GM12864 (cell line): ENCODE measurements at regions not wholly inside any gene's neighbourhood (a gene's known extent, or its start where the extent isn't known, plus 50 kb on each side); places are given as distances from the start of the nearest gene placed in this dataset.

ENCODE experiments used
- DNase-seq: peaks from one replicate; pipeline ENCODE4 v3.0.0-alpha.2; 2011; ENCODE audit warnings: low read depth
- H3K4me3 ChIP-seq: 2 replicates; pipeline ENCODE4 v1.5.1; 2011; ENCODE audit warnings: mild to moderate bottlenecking, low read depth, low read length, control low read depth
- TF ChIP-seq, protein P1 (sequence below): IDR thresholded peaks from 2 replicates; pipeline ENCODE4 v1.5.1; 2011; ENCODE audit warnings: low read depth, mild to moderate bottlenecking, moderate library complexity, low read length, control low read depth, inconsistent platforms; ENCODE audit errors: missing control alignments

DNA sequence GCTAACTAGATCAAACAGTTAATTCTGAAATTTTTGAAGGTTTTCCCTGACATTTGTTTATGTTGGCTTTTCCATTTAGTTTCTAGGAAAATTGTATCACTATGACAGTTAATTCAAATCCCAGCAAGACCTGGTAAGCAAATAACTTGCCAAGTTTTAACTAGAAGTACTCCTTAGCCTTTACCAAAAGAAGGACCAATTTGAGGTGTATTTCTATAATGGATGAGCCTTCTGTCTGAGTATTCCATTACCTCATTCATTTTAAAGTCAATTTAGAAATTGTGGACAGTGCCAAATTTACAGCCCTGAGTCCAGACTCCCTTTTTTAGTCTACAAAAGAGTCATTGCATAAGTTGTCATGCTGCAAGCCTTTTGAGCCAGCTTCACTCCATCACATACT lies 687.6 kb downstream of the CETN3 start:
- no peak overlapping the region for H3K4me3 ChIP-seq
- TF ChIP-seq, protein P1, sequence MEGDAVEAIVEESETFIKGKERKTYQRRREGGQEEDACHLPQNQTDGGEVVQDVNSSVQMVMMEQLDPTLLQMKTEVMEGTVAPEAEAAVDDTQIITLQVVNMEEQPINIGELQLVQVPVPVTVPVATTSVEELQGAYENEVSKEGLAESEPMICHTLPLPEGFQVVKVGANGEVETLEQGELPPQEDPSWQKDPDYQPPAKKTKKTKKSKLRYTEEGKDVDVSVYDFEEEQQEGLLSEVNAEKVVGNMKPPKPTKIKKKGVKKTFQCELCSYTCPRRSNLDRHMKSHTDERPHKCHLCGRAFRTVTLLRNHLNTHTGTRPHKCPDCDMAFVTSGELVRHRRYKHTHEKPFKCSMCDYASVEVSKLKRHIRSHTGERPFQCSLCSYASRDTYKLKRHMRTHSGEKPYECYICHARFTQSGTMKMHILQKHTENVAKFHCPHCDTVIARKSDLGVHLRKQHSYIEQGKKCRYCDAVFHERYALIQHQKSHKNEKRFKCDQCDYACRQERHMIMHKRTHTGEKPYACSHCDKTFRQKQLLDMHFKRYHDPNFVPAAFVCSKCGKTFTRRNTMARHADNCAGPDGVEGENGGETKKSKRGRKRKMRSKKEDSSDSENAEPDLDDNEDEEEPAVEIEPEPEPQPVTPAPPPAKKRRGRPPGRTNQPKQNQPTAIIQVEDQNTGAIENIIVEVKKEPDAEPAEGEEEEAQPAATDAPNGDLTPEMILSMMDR: no peak
- no peak for DNase-seq

GRCh38 chr5:89721353-89721752 lies 688.2 kb downstream of the CETN3 start:
- TF ChIP-seq, protein P1: no peak
- DNase-seq: no peak
- no peak overlapping the region for H3K4me3 ChIP-seq

GRCh38 chr5:89712134-89712700 lies 697.3 kb downstream of the CETN3 start:
- DNase-seq: no peak
- no peak overlapping the region for H3K4me3 ChIP-seq
- TF ChIP-seq, protein P1: no peak

- DNase-seq: no peak
- TF ChIP-seq, protein P1: no peak
- H3K4me3 ChIP-seq: no peak overlapping the region
These were observed 698.0 kb downstream of the CETN3 start for GRCh38 chr5:89711526-89711925.

DNA sequence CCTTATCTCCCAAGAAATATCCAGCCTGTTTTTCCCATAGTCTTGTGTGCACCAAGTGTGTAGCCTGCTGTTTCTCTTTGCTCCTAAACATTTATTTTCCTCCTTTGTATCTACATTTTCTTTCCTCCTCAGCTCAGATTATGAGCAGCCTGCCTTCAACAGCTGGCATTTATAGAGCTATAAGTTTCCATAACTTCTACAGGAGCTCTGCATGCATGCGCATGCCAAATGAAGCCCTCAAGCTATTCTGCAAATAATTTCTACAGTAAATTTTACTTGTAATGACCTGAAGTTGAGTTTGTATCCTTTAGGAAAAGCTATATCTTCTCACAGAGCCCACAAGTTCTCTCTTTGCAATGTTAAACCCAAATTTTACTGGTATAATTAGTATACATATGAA lies 699.5 kb downstream of the CETN3 start:
- no peak overlapping the region for H3K4me3 ChIP-seq
- TF ChIP-seq, protein P1: no peak
- no peak for DNase-seq

DNA sequence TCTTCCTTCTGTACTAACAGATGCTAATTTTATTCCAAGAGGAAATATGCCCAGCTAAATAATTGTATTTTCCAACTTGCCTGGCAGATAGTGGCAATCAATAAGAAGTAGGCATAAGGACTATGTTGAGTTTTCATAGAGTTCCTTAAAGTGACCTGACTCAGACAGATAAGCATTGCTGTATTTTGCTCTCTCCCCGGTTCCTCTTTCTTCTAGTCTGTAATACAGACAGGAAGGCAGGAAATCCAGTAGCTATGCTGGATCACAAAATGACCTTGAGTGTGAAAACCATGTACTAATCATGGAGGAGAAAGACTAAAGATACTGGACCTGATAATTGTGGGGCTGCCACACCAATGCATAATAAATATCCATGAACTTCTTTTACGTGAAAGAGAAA lies 701.7 kb downstream of the CETN3 start:
- H3K4me3 ChIP-seq: no peak overlapping the region
- peak; percentile 5 for DNase-seq
- TF ChIP-seq, protein P1: no peak

DNA sequence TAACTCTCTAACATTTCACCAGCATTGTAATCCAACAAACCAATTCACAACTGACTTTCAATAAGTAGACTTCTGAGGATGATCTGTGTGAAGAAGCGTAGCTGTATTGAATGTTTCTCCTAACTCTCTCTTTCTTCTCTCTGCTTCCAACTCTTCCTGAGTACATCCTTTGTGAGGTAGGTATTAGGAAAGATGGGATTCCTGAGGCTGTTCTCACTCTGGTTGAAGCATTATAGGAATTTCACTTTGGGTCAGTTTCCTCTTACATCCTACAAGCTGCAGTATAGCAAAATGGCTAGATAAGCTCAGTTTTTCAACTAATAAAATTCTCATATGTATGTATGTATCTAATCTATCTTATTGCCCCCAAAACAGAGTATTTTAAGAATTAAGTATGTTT lies 702.8 kb downstream of the CETN3 start:
- no peak for DNase-seq
- no peak overlapping the region for H3K4me3 ChIP-seq
- TF ChIP-seq, protein P1: no peak
